ENCODE measurements at regions not wholly inside any gene's neighbourhood (a gene's known extent, or its start where the extent isn't known, plus 50 kb on each side); places are given as distances from the start of the nearest gene placed in this dataset.

- Histone ChIP-seq H3K36me3 (no peaks in the 10 kb centered on the region), H3K4me1 (peaks cover 0 to 32% (median 13%) of the 10 kb centered on the region in 9 donors), H3K27me3 (no peaks in the 10 kb centered on the region), H3K4me3 (no peak overlapping the region), H3K27ac (peak overlapping the region in 2 of 10 donors; percentile 7 to 22), H3K9me3 (no peaks in the 10 kb centered on the region)
- no peak for TF ChIP-seq CTCF (IDR thresholded peaks at IDR 0.05)
- DNase-seq = no peak
- intact Hi-C loops (cut with DNase I) = loop anchor here in 1 of 10 donors (10.0 kb wide), 1 partner anchor 701 kb away; the partner anchor contains the start of gene MAFB
- ATAC-seq = peak in 2 of 8 donors; percentile 36 to 57
- 22 to 38% methylated on average over 1 of the region's 1 CpG for WGBS, 2 donors
Observed at GRCh38 chr20:39983655-39984054, 705.4 kb downstream of the MAFB start.

- Histone ChIP-seq H3K36me3 (no peaks in the 10 kb centered on the region), H3K27ac (peak overlapping the region in 2 of 10 donors; percentile 7 to 22), H3K9me3 (no peaks in the 10 kb centered on the region), H3K4me3 (no peak overlapping the region), H3K4me1 (peaks cover 0 to 32% (median 13%) of the 10 kb centered on the region in 9 donors), H3K27me3 (no peaks in the 10 kb centered on the region)
- intact Hi-C loops (cut with DNase I) = loop anchor here in 1 of 10 donors (10.0 kb wide), 1 partner anchor 702 kb away; the partner anchor contains the start of gene MAFB
- no peak for TF ChIP-seq CTCF (IDR thresholded peaks at IDR 0.05)
- peak in 1 of 8 donors; percentile 21 for ATAC-seq
- DNase-seq = no peak
- WGBS, 2 donors = 46 to 61% methylated on average over 2 of the region's 2 CpGs
Observed at GRCh38 chr20:39983183-39983582, 705.9 kb downstream of the MAFB start.

- DNase-seq (no peak), ATAC-seq (no peak)
- peaks cover 0 to 11% (median 0%) of the 10 kb centered on the region in 11 donors for H3K9me3 ChIP-seq
- H3K4me1 ChIP-seq = no peaks in the 10 kb centered on the region
- no peaks in the 10 kb centered on the region for H3K27me3 ChIP-seq
- intact Hi-C loops (cut with DNase I) = no loop called here
- no peak overlapping the region for H3K4me3 ChIP-seq
- no peak overlapping the region for H3K27ac ChIP-seq
- WGBS, 2 donors = 80 to 89% methylated on average over 6 of the region's 6 CpGs
- H3K36me3 ChIP-seq = no peaks in the 10 kb centered on the region
- TF ChIP-seq CTCF (IDR thresholded peaks at IDR 0.05) = no peak
Observed at GRCh38 chr20:39974966-39975501, 714.0 kb downstream of the MAFB start.

GRCh38 chr20:39968495-39968894, 720.5 kb downstream of the MAFB start:
- no peak overlapping the region for H3K4me3 ChIP-seq
- H3K4me1 ChIP-seq = no peaks in the 10 kb centered on the region
- DNase-seq (no peak), ATAC-seq (no peak)
- intact Hi-C loops (cut with DNase I) = no loop called here
- H3K27me3 ChIP-seq = no peaks in the 10 kb centered on the region
- H3K27ac ChIP-seq = no peak overlapping the region
- no peaks in the 10 kb centered on the region for H3K36me3 ChIP-seq
- WGBS, 2 donors = 90 to 98% methylated on average over 2 of the region's 2 CpGs
- H3K9me3 ChIP-seq = peaks cover 0 to 19% (median 6%) of the 10 kb centered on the region in 11 donors
- TF ChIP-seq CTCF (IDR thresholded peaks at IDR 0.05) = no peak
